Gastrocnemius medialis (tissue), 4 donors: ENCODE measurements at regions not wholly inside any gene's neighbourhood (a gene's known extent, or its start where the extent isn't known, plus 50 kb on each side); places are given as distances from the start of the nearest gene placed in this dataset.

Experiments
- ATAC-seq, 2 donors: fragments of 150-250 bp; one replicate each; pipeline ENCODE4 v1.9.1; 2016
- DNase-seq, 2 donors: peaks; one replicate each; pipeline ENCODE4 v3.0.0-alpha.2; 2019
- H3K27ac ChIP-seq, 4 donors: fragments of 200-600 bp; sonication (generic); 1 replicate in 1 of 4; 2 replicates in 3 of 4; pipeline ENCODE4 v1.5.1; 2016 to 2018; ENCODE audit warnings: mild to moderate bottlenecking in 2 of 4, moderate library complexity in 1 of 4
- H3K27me3 ChIP-seq, 3 donors: fragments of 200-600 bp; sonication (generic) in 2 of 3; 1 replicate in 1 of 3; 2 replicates in 2 of 3; pipeline versions ENCODE4 v1.5.1 to v1.6.0; 2016 to 2019; ENCODE audit warnings: mild to moderate bottlenecking in 1 of 3, moderate library complexity in 1 of 3
- H3K36me3 ChIP-seq, 2 donors: fragments of 200-600 bp; sonication (generic) in 1 of 2; one replicate each; pipeline ENCODE4 v1.5.1; 2017 to 2018
- H3K4me1 ChIP-seq, 2 donors: fragments of 200-600 bp; sonication (generic) in 1 of 2; one replicate each; pipeline ENCODE4 v1.5.1; 2016 to 2017; ENCODE audit warnings: mild to moderate bottlenecking in 2 of 2
- H3K4me3 ChIP-seq, 4 donors: fragments of 200-600 bp; sonication (generic) in 3 of 4; 1 replicate in 1 of 4; 2 replicates in 3 of 4; pipeline ENCODE4 v1.5.1; 2016 to 2019; ENCODE audit warnings: mild to moderate bottlenecking in 2 of 4
- H3K9me3 ChIP-seq, 3 donors: fragments of 200-600 bp; sonication (generic) in 2 of 3; 1 replicate in 1 of 3; 2 replicates in 2 of 3; pipeline ENCODE4 v1.5.1; 2016 to 2019
- POLR2A ChIP-seq, 2 donors: fragments of 450-650 bp; IDR thresholded peaks; one replicate each; pipeline ENCODE4 v1.6.1; 2017; ENCODE audit warnings: antibody characterized with exemption in 2 of 2, mild to moderate bottlenecking in 2 of 2, moderate library complexity in 2 of 2
- in situ Hi-C, 4 donors: fragments of 200-750 bp; cut with MboI; loops; one replicate each; pipeline versions ENCODE4 v1.15.0 to v1.8.0; 2017; ENCODE audit warnings: low sequenced_read_pairs in 4 of 4
- intact Hi-C: fragments of 100-400 bp; cut with DNase I; formaldehyde crosslinking; loops from one replicate; pipeline ENCODE4 v1.15.1; 2023; ENCODE audit warnings: low total_unique reads
- TF ChIP-seq, protein P1 (sequence below), 5 experiments: fragments of 450-650 bp in 3 of 5; fragments of 200-600 bp in 2 of 5; sonication (generic) in 2 of 5; IDR thresholded peaks in 4 of 5; conservative IDR thresholded peaks in 1 of 5; 1 replicate in 4 of 5; 2 replicates in 1 of 5; pipeline ENCODE4 v1.5.1; 2016 to 2019; ENCODE audit warnings: antibody characterized with exemption in 5 of 5, mild to moderate bottlenecking in 3 of 5, moderate library complexity in 3 of 5

DNA sequence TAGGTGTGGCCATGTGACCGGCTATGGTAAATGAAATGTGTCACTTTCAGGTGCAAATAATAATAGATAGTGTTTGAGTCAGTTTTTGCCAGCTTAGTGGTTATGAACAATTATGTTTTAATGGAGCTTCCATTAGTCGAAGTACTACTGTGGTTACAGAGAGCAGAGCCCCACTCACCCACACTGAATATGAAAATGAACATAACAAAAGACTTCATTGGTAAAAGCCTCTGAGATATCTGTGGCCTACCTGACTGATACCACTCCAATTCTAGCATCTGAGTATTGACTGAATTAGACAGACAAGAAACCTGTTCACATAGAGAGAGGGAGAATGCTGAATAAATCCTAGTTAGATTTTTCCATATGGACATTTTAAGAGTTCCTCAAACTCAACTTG is 405.6 kb downstream of the BRINP1 start:
- no peaks in the 10 kb centered on the region for H3K36me3 ChIP-seq
- H3K9me3 ChIP-seq = no peaks in the 10 kb centered on the region
- in situ Hi-C loops = no loop called here
- DNase-seq (no peak), ATAC-seq (no peak)
- intact Hi-C loops = no loop called here
- no peak overlapping the region for H3K27ac ChIP-seq
- H3K4me3 ChIP-seq = no peak overlapping the region
- no peak for TF ChIP-seq POLR2A (IDR thresholded peaks at IDR 0.05)
- TF ChIP-seq, protein P1, sequence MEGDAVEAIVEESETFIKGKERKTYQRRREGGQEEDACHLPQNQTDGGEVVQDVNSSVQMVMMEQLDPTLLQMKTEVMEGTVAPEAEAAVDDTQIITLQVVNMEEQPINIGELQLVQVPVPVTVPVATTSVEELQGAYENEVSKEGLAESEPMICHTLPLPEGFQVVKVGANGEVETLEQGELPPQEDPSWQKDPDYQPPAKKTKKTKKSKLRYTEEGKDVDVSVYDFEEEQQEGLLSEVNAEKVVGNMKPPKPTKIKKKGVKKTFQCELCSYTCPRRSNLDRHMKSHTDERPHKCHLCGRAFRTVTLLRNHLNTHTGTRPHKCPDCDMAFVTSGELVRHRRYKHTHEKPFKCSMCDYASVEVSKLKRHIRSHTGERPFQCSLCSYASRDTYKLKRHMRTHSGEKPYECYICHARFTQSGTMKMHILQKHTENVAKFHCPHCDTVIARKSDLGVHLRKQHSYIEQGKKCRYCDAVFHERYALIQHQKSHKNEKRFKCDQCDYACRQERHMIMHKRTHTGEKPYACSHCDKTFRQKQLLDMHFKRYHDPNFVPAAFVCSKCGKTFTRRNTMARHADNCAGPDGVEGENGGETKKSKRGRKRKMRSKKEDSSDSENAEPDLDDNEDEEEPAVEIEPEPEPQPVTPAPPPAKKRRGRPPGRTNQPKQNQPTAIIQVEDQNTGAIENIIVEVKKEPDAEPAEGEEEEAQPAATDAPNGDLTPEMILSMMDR (IDR thresholded peaks at IDR 0.05 in 4 of 5, conservative IDR thresholded peaks at IDR 0.05 in 1 of 5) = no peak
- H3K27me3 ChIP-seq = no peaks in the 10 kb centered on the region
- peaks cover 0 to 3% of the 10 kb centered on the region in 2 donors for H3K4me1 ChIP-seq

DNA sequence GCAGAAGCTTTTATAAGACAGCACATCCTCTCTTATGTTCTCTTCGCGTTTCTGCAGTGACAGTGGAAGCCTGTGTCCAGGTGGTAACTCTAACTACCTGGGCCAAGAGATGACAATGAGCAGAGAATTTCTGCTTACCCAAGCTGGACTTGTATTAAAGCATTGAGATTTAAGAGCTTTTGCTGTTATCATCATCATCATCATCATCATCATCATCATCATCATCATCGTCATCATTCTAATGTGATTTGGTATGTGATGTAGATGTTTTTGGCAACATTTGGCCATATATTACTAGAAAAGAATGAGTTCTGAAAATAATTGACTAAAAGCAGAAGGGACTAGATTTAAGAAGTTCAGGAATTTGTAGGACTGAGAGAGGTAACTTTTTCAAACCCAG is 401.3 kb downstream of the BRINP1 start:
- DNase-seq (no peak), ATAC-seq (no peak)
- no peak overlapping the region for H3K27ac ChIP-seq
- H3K36me3 ChIP-seq = no peaks in the 10 kb centered on the region
- no peaks in the 10 kb centered on the region for H3K4me1 ChIP-seq
- H3K27me3 ChIP-seq = no peaks in the 10 kb centered on the region
- no peaks in the 10 kb centered on the region for H3K9me3 ChIP-seq
- no peak overlapping the region for H3K4me3 ChIP-seq
- in situ Hi-C loops (no loop called here), intact Hi-C loops (no loop called here)
- TF ChIP-seq, protein P1 (IDR thresholded peaks at IDR 0.05 in 4 of 5, conservative IDR thresholded peaks at IDR 0.05 in 1 of 5) = no peak
- no peak for TF ChIP-seq POLR2A (IDR thresholded peaks at IDR 0.05)

DNA sequence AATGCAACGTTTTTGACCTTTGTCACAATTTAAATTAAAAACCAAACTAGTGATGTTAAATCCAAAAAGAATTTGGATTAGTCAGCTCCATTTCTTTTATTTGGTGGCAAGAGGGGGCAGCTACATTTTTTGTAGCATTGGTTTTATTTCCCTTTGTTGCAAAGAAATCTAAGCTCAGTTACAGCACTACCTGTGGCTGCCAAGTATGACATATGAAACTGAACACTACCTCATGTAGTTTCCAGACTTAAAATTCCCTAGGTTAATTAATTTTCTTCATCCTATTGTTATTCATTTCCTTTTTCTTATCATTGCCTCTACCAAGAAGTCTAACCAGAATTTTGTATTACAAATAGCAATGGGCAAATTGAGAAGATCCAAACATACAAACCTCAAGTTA is 393.5 kb downstream of the BRINP1 start:
- DNase-seq (no peak), ATAC-seq (no peak)
- H3K4me1 ChIP-seq = peaks cover 0 to 10% of the 10 kb centered on the region in 2 donors
- no peaks in the 10 kb centered on the region for H3K27me3 ChIP-seq
- no peaks in the 10 kb centered on the region for H3K9me3 ChIP-seq
- no peak overlapping the region for H3K4me3 ChIP-seq
- intact Hi-C loops (no loop called here), in situ Hi-C loops (no loop called here)
- no peaks in the 10 kb centered on the region for H3K36me3 ChIP-seq
- H3K27ac ChIP-seq = no peak overlapping the region
- TF ChIP-seq POLR2A (IDR thresholded peaks at IDR 0.05) = no peak
- TF ChIP-seq, protein P1 (IDR thresholded peaks at IDR 0.05 in 4 of 5, conservative IDR thresholded peaks at IDR 0.05 in 1 of 5) = no peak

GRCh38 chr9:118976160-118976559 is 393.1 kb downstream of the BRINP1 start:
- ATAC-seq = no peak
- H3K27ac ChIP-seq = no peak overlapping the region
- TF ChIP-seq, protein P1 (IDR thresholded peaks at IDR 0.05 in 4 of 5, conservative IDR thresholded peaks at IDR 0.05 in 1 of 5) = no peak
- TF ChIP-seq POLR2A (IDR thresholded peaks at IDR 0.05) = no peak
- DNase-seq = no peak
- no peaks in the 10 kb centered on the region for H3K9me3 ChIP-seq
- H3K4me1 ChIP-seq = peaks cover 0 to 10% of the 10 kb centered on the region in 2 donors
- H3K27me3 ChIP-seq = no peaks in the 10 kb centered on the region
- H3K36me3 ChIP-seq = no peaks in the 10 kb centered on the region
- no peak overlapping the region for H3K4me3 ChIP-seq
- in situ Hi-C loops = no loop called here
- intact Hi-C loops = no loop called here

- no peak overlapping the region for H3K4me3 ChIP-seq
- no peak overlapping the region for H3K27ac ChIP-seq
- H3K36me3 ChIP-seq = no peaks in the 10 kb centered on the region
- no peak for TF ChIP-seq POLR2A (IDR thresholded peaks at IDR 0.05)
- TF ChIP-seq, protein P1 (IDR thresholded peaks at IDR 0.05 in 4 of 5, conservative IDR thresholded peaks at IDR 0.05 in 1 of 5) = no peak
- no peaks in the 10 kb centered on the region for H3K9me3 ChIP-seq
- intact Hi-C loops = no loop called here
- no peak for ATAC-seq
- peaks cover 20 to 24% of the 10 kb centered on the region in 2 donors for H3K4me1 ChIP-seq
- no peaks in the 10 kb centered on the region for H3K27me3 ChIP-seq
- in situ Hi-C loops = loop anchor here in 1 of 4 donors (10.0 kb wide), 1 partner anchor 300 kb away; no protein-coding TSS in a partner anchor
- no peak for DNase-seq
These were observed 384.6 kb downstream of the BRINP1 start for GRCh38 chr9:118984607-118985006.
